ENCODE measurements at regions not wholly inside any gene's neighbourhood (a gene's known extent, or its start where the extent isn't known, plus 50 kb on each side); places are given as distances from the start of the nearest gene placed in this dataset.

DNA sequence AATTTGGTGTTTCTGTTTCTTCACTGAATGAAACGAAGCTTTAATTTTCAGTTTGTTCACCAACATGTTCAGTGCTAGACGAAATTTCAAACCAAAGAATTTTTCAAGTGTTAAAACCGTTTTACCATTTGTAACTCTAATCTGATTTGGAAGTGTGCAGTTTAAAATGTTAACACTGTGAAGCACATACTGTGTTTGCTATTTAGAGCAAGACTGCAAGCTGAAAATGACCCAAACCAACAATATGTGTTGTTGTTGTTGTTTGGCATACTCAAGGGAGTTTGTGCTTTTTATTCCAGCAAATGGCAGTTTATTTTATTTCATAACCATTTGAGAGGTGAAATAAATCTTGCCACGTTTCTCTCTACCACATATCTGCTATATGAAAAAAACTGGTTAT lies 128.4 kb upstream of the CDH7 start:
- Histone ChIP-seq H3K9me3 (ENCODE audit: low read length) (no peaks in the 10 kb centered on the region), H3K27ac (ENCODE audit: extremely low read length, insufficient read depth, low read length) (no peak overlapping the region), H3K27me3 (ENCODE audit: control insufficient read depth in 1 of 2, insufficient read depth in 2 of 2, low read length in 2 of 2) (no peaks in the 10 kb centered on the region), H3K4me2 (ENCODE audit: low read depth, low read length) (no peak overlapping the region), H2AFZ (ENCODE audit: low read length) (no peak overlapping the region), H3K9ac (ENCODE audit: insufficient read depth, low read depth, low read length) (no peak overlapping the region), H3K4me3 (replicated peaks in 1 of 3; ENCODE audit: insufficient read depth in 1 of 3, low read depth in 2 of 3, low read length in 3 of 3) (no peak overlapping the region), H4K20me1 (ENCODE audit: insufficient read depth, low read length) (no peaks in the 10 kb centered on the region), H3K36me3 (replicated peaks in 1 of 2; ENCODE audit: control insufficient read depth in 1 of 2, insufficient read depth in 2 of 2, low read length in 2 of 2) (no peaks in the 10 kb centered on the region), H3K79me2 (ENCODE audit: insufficient read depth, low read length) (no peaks in the 10 kb centered on the region), H3K4me1 (ENCODE audit: insufficient read depth, low read length) (no peaks in the 10 kb centered on the region)
- ChIA-PET CTCF (ENCODE audit: low intra/inter-chr PET ratio, low total read pairs) (no interaction called here), POLR2A (no interaction called here)
- DNase-seq (ENCODE audit: low spot score): no peak
- no peak for FAIRE-seq
- ATAC-seq: no peak
- BruUV-seq (replicated peaks): no TSS peak
- no peak for TF ChIP-seq FOXC1 (CRISPR knock-in tag; IDR thresholded peaks at IDR 0.05; ENCODE audit: borderline replicate concordance)
- no peak for TF ChIP-seq ZNF674 (CRISPR knock-in tag; IDR thresholded peaks at IDR 0.05; ENCODE audit: low read depth)
- no peak for TF ChIP-seq HDAC1 (CRISPR knock-in tag; IDR thresholded peaks at IDR 0.05)
- TF ChIP-seq, protein P1, sequence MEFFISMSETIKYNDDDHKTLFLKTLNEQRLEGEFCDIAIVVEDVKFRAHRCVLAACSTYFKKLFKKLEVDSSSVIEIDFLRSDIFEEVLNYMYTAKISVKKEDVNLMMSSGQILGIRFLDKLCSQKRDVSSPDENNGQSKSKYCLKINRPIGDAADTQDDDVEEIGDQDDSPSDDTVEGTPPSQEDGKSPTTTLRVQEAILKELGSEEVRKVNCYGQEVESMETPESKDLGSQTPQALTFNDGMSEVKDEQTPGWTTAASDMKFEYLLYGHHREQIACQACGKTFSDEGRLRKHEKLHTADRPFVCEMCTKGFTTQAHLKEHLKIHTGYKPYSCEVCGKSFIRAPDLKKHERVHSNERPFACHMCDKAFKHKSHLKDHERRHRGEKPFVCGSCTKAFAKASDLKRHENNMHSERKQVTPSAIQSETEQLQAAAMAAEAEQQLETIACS (CRISPR knock-in tag; IDR thresholded peaks at IDR 0.05): no peak
- TF ChIP-seq ZFY (CRISPR knock-in tag; IDR thresholded peaks at IDR 0.05): no peak
- TF ChIP-seq, protein P2, sequence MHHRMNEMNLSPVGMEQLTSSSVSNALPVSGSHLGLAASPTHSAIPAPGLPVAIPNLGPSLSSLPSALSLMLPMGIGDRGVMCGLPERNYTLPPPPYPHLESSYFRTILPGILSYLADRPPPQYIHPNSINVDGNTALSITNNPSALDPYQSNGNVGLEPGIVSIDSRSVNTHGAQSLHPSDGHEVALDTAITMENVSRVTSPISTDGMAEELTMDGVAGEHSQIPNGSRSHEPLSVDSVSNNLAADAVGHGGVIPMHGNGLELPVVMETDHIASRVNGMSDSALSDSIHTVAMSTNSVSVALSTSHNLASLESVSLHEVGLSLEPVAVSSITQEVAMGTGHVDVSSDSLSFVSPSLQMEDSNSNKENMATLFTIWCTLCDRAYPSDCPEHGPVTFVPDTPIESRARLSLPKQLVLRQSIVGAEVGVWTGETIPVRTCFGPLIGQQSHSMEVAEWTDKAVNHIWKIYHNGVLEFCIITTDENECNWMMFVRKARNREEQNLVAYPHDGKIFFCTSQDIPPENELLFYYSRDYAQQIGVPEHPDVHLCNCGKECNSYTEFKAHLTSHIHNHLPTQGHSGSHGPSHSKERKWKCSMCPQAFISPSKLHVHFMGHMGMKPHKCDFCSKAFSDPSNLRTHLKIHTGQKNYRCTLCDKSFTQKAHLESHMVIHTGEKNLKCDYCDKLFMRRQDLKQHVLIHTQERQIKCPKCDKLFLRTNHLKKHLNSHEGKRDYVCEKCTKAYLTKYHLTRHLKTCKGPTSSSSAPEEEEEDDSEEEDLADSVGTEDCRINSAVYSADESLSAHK (CRISPR knock-in tag; IDR thresholded peaks at IDR 0.05; ENCODE audit: borderline replicate concordance): no peak
- TF ChIP-seq ZSCAN20 (CRISPR knock-in tag; IDR thresholded peaks at IDR 0.05; ENCODE audit: borderline replicate concordance): no peak
- TF ChIP-seq ZFP36 (IDR thresholded peaks at IDR 0.05; ENCODE audit: borderline replicate concordance, low read depth, low read length, partially characterized antibody): no peak
- TF ChIP-seq ZNF784 (CRISPR knock-in tag; IDR thresholded peaks at IDR 0.05; ENCODE audit: borderline replicate concordance): no peak
- TF ChIP-seq SALL1 (CRISPR knock-in tag; IDR thresholded peaks at IDR 0.05): no peak
- no peak for TF ChIP-seq SIX4 (CRISPR knock-in tag; IDR thresholded peaks at IDR 0.05)
- TF ChIP-seq ZNF34 (CRISPR knock-in tag; IDR thresholded peaks at IDR 0.05; ENCODE audit: borderline replicate concordance): no peak
- no peak for TF ChIP-seq FOXA3 (CRISPR knock-in tag; IDR thresholded peaks at IDR 0.05)
- in situ Hi-C loops (cut with HindIII; ENCODE audit: extremely low pct_ligation_motif_present, low pct_unique_long_range_greater_than_20kb): no loop called here
- intact Hi-C loops (cut with micrococcal nuclease; ENCODE audit: unreplicated experiment): no loop called here
- WGBS (ENCODE audit: low lambda C conversion rate): 0% methylated on average over 4 of the region's 4 CpGs
